ENCODE measurements at regions not wholly inside any gene's neighbourhood (a gene's known extent, or its start where the extent isn't known, plus 50 kb on each side); places are given as distances from the start of the nearest gene placed in this dataset.

GRCh38 chr22:49095366-49095765, 732.3 kb downstream of the BRD1 start:
- DNase-seq: no peak

DNA sequence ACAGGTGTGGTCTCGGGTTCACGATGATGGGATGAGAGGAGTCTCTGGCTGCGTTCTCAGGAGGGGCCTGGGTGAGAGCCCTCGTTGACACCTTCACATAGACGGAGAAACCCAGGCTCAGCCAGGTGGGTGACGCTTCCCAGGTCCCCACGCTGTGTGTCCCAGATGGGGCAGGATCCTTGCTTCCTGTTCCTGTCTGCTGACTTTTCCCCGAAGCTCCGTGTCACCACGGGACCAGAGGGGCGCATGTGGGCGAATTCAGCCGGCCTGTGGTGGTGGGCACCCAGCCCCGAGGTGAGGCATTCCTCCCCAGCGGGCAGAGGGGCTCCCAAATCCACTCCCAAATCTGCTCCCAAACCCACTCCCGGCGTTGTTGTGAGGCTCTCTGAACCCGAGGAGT, 732.8 kb downstream of the BRD1 start:
- DNase-seq: no peak

DNA sequence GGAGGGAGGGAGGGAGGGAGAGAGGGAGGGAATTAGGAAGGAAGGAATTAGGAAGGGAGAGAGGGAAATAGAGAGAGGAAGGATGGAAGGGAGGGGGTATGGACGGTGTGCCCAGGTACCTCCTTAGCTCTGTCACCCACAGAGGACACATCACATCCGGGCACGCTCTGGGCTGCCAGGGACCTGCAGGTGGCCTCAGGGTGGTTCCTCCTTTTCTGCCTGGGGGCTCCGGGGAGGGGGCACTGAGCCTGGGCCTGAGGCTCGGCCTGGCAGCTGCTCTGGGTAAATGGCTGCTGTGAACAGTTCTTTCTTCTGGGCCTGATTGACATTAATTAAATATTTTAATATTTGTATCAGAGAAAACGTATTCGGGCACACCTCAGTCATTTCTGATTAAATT, 733.5 kb downstream of the BRD1 start:
- no peak for DNase-seq

DNA sequence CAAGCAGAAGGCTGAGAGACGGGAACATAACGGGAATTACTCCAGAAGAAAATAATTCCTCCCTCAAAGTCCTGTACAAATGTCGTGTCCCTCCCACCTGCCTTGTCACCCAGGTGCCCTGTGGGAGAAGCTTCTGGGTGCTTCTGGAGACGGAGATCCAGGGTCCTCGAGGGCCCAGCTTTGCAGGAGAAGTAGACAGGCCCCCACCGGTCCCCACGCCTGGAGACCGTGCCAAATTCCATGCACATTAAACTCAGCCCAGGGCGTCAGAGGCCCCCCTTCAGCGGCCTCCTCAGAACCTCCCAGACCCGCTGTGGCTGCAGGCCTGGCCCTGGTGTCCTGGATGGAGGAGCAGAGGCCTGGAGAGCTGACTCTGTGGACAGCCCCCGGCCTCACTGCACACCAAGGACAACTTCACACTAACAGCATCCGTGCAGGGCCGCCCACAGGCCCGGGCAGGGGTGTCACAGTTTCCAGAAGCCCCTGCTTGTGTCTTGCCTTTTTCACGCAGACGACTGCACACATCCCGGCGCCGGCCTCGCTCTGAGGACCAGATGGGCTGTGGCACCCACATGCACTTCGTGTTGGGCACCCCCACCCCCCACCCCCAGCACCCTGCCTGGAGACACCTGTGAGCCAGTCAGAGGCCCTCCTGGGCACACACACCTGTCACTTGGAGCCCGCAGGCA, 734.3 kb downstream of the BRD1 start:
- DNase-seq: no peak

DNA sequence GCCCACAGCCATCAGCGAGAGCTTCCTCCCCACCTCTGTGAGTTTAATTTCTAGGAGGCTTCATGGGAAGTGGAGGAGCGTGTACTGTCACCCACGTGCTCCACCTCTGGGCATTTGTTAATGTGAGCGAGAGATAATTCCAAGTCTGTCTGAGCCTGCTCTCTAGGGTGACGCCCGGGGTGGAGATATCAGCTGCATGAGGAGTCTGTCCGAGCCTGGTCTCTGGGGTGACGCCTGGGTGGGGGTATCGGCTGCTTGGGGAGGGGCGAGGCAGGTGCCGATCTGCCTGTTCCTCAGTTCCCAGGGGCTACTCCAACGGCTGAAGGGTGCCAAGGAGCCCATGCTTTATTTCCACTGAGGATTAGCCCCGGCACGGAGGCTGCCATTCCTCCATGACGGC, 735.0 kb downstream of the BRD1 start:
- DNase-seq: no peak

DNA sequence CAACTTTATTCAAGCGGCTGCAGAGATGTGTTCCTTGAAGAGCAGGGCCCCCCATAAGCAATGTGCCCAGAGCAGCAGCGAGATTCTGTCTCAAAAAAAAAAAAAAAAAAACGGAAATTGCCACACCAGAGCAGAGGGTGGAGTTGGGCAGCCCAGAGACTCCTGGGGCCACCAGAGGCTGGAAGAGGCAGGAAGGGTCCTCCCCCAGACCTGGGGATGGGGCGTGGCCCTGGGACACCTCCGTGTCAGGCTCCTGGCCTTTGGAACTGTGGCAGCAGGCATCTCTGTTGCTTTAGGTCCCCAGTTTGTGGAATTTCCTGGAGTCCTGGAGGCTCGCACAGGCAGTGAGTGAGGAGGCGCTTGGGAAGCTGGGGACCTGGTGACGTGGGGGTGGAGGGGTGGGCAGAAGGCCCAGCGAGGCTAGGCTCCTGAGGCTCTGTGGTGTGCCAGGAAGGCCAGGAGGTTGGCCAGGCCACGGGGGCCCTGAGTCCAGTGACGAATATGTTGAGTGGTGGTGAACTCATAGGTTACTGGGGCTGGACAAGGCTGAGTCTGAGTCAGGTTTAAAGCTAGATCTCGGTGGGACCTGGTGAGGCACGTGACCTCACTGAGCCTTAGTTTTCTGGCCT, 735.6 kb downstream of the BRD1 start:
- no peak for DNase-seq

GRCh38 chr22:49091451-49091850, 736.2 kb downstream of the BRD1 start:
- no peak for DNase-seq

- no peak for DNase-seq
These were observed 736.9 kb downstream of the BRD1 start for GRCh38 chr22:49090853-49091135.

GRCh38 chr22:49090061-49090852, 737.4 kb downstream of the BRD1 start:
- no peak for DNase-seq

- DNase-seq: no peak
These were observed 738.6 kb downstream of the BRD1 start for GRCh38 chr22:49088801-49089791.

DNA sequence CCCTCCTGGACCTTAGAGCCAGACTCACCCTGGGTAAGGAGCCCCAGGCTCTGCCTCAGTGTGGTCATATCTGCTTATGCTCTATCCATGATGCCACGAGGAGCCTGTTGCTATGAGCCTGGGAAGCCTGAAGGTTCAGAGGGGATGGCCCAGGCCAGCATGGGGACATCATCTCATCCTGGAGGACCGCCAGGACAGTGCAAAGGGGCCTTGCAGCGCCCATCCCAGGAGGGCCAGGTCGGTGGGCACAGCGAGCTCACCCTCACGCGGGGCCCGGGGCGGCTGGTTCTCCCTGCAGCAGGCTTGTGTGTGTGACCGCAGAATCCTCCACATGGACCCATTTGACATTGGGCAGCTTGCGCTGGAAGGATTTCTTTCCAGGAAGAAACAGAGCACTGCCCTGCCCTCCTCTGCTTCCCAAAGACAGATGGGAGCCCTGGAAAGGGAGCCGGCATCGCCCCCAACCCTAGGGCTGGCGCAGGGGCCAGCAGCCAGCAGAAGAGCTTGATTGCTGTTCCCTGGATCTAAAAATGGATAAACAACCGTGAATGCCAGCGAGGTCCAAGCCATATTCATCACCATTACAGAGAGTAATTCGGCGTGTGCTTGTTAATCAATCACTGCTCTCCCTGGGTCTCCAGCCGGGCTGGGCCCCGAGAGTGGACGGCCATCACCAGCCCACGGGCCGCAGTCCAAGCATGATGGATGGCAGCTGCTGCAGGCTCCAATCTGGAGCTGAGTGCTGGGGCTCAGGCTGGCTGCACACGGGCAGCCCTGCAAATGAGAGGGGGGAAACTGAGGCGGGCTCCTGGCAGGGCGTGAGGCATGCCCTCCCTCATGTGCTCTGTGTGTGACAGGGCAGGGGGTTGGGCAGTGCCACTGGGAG, 739.7 kb downstream of the BRD1 start:
- no peak for DNase-seq

DNA sequence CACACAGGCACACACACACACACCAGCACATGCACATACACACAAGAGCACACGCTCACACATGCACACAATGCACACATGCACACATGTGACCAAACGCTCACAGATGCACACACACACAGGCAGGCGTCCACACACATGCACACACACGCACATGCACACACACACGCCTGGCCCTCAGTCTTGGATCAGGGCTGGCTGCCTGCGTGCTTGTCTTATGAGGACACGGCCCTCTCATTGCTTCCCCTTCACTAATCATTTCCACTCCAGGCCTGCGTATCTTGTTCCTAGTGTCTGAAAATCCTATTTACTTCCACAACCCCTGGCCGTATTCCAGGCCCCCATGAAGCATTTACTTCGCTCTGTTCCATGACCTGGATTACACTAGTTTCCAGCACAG, 740.5 kb downstream of the BRD1 start:
- DNase-seq: no peak

DNA sequence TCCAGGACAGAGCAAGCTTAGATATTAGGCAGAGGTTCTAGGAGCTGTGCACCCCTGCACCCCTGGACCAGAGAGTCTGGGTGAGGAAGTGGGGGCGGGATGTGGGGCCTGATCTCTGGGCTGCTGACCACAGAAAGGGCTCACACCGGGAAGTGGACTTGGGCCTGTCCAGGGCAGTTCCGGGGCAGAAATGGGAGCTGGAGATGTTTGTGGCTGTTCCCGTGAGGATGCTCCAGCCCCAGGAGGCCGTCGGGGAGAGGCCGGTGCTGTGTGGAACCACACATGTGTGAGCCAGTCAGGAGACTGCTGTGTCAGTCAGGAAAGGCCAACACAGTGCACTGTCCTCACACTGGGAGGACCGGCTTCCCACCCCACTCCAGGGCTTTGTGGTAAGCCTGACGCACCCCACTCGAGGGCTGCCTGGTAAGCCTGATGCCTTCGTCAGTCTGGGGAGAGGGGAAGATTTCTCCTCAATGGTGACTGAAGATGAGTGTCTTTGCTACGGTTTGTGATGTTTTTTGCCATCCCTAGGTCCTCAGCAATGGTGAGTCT, 741.0 kb downstream of the BRD1 start:
- DNase-seq: no peak

DNA sequence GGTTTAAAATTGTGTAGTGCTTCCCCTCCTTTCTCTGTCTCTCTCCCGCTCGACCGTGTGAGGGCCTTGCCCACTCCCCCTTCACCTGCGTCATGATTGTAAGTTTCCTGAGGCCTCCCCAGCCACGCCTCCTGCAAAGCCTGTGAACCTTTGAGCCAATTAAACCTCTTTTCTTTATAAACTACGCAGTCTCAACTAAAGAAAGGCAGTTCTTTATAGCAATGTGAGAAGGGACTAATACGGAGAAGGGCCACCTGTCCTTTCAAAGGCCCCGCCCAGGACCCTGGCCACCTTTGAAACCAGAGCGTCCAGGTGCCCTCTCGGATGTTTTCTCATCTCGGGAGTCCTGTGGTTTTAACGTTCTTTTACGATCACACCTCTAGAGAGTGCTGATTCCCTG, 741.5 kb downstream of the BRD1 start:
- no peak for DNase-seq

- DNase-seq: no peak
These were observed 743.5 kb downstream of the BRD1 start for GRCh38 chr22:49084206-49084605.

DNA sequence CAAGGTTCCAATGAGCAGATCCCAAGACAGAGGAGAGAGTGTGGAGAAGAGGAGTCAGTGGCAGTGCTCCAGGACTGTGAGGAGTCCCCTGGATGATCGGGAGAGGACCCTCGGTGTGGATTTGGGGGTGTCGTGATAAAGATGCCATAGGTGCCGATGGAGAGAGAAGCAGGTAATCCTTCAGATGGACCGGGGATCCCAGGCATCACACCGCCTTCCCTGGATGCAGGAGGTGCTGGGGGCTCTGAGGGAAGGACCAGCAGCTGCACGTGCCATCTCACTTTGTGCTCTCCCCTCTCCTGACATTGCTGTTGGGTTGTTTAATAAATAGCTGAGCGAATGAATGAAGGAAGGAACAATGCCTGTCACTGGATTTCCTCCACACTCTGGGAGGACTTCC, 744.1 kb downstream of the BRD1 start:
- DNase-seq: no peak

GRCh38 chr22:49082451-49082850, 745.2 kb downstream of the BRD1 start:
- no peak for DNase-seq

DNA sequence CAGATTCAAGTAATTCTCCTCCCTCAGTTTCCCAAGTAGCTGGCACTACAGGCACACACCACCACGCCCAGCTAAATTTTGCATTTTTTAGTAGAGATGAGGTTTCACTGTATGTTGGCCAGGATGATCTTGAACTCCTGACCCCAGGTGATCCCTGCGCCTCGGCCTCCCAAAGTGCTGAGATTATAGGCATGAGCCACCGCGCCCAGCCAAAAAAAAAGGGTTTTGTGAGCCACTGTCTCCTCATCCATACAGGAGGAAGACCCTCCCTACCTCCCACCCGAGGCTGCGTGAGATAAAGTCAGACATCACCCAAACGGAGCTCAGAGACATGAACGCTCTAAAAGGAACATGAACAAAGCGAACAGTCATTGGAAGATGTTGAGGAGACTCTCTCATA, 745.7 kb downstream of the BRD1 start:
- DNase-seq: no peak

DNA sequence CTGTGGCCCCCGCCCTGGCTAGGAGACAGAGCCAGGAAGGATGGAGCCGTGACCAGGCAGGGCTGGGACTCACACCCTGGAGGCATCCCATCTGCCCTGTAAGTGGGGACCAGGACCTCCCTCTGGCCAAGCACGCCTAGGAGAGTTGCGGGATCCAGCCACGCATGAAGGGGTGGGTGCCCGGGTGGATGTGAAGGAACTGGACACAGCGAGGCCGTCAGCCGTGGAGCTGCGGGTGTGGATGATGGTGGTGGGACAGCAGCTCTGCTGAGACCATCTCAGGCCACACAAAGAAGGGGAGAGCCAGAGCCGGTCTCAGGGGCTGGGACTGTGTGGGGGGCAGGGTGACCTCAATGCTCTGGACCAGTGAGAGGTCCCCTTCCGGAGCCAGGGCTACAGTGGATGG, 746.4 kb downstream of the BRD1 start:
- DNase-seq: no peak

GRCh38 chr22:49080631-49081030, 747.0 kb downstream of the BRD1 start:
- DNase-seq: no peak

GRCh38 chr22:49079743-49080500, 747.8 kb downstream of the BRD1 start:
- DNase-seq: no peak

All from NCI-H1417 treated with DMSO at 0.1 percent for 48 hours (cell line).